GM23248 (cell line): ENCODE measurements at regions not wholly inside any gene's neighbourhood (a gene's known extent, or its start where the extent isn't known, plus 50 kb on each side); places are given as distances from the start of the nearest gene placed in this dataset.

Experiments
- EZH2 ChIP-seq: fragments of 200-600 bp; sonication (generic); IDR thresholded peaks from 2 replicates; pipeline ENCODE4 v1.6.1; 2018; ENCODE audit warnings: antibody characterized with exemption, mild to moderate bottlenecking; ENCODE audit not compliant: insufficient read depth, poor library complexity, severe bottlenecking
- EZH2phosphoT487 ChIP-seq: fragments of 200-600 bp; sonication (generic); IDR thresholded peaks from 2 replicates; pipeline ENCODE4 v1.6.1; 2018; ENCODE audit warnings: antibody characterized with exemption, moderate library complexity, mild to moderate bottlenecking, low read depth; ENCODE audit not compliant: insufficient read depth

DNA sequence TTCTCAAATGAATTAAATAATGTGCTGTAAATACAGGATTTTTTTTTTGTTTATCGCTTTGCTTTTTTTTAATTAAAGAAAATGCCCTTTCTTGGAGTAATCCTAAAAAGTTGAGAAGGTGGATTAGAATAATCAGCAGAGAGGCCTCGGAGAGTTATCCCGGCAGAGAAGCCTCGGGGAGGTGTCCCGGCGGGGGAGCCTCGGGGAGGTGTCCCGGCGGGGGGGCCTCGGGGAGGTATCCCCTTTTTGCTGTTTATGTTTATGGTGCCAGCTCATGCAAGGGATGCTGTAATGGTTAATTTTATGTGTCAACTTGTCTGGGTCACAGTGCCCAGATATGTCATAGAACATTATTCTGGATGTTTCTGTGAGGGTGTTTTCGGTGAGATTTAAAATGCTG lies 263.0 kb upstream of the TRIB2 start:
- TF ChIP-seq EZH2phosphoT487 (no peak), EZH2 (no peak)
